IMR-90 (cell line): ENCODE measurements at regions not wholly inside any gene's neighbourhood (a gene's known extent, or its start where the extent isn't known, plus 50 kb on each side); places are given as distances from the start of the nearest gene placed in this dataset.

ENCODE experiments used
- ATAC-seq: fragments of 200-7000 bp; cut with Tn5 transposase; 2 replicates; pipeline ENCODE4 v1.9.1; 2020; ENCODE audit warnings: low read depth, mild to moderate bottlenecking, moderate library complexity
- BruUV-seq: library from RNA; stranded (reverse); fragments of 400-500 nt; replicated peaks from 2 replicates; lab custom pipeline; 2021; lab: Mats Ljungman, UMichigan
- CTCF ChIA-PET: fragments of 300-600 bp; formaldehyde crosslinking; extraction: SDS; loops from one replicate; lab custom pipeline; 2021; ENCODE audit warnings: antibody characterized with exemption; lab: Yijun Ruan, JAX
- POLR2A ChIA-PET: fragments of 300-600 bp; sonication (Branson Sonifier 250); formaldehyde crosslinking; loops from one replicate; lab custom pipeline; 2022; ENCODE audit warnings: antibody characterized with exemption; ENCODE audit not compliant: unreplicated experiment; lab: Charles Lee
- DNase-seq: peaks from one replicate; pipeline ENCODE4 v3.0.0; 2013
- H2AFZ ChIP-seq: replicated peaks from 2 replicates; pipeline ENCODE3; 2013; ENCODE audit warnings: low read length, mild to moderate bottlenecking; ENCODE audit not compliant: poor library complexity
- H2AK5ac ChIP-seq: 2 replicates; pipeline ENCODE4 v1.6.1; 2013; ENCODE audit warnings: low read depth, low read length, inconsistent platforms
- H2AK9ac ChIP-seq: replicated peaks from 2 replicates; pipeline ENCODE3; 2013; ENCODE audit warnings: mild to moderate bottlenecking, low read depth, low read length, moderate library complexity; ENCODE audit not compliant: poor library complexity
- H2BK120ac ChIP-seq: 2 replicates; pipeline ENCODE4 v1.6.1; 2013; ENCODE audit warnings: low read depth, low read length, inconsistent platforms
- H2BK15ac ChIP-seq: 3 replicates; pipeline ENCODE4 v1.6.1; 2013; ENCODE audit warnings: low read depth, low read length, inconsistent platforms
- H2BK20ac ChIP-seq: 2 replicates; pipeline ENCODE4 v1.6.1; 2013; ENCODE audit warnings: low read depth, mild to moderate bottlenecking, inconsistent platforms, low read length, moderate library complexity
- H2BK5ac ChIP-seq: 2 replicates; pipeline ENCODE4 v1.6.1; 2013; ENCODE audit warnings: mild to moderate bottlenecking, low read depth, low read length, inconsistent platforms; ENCODE audit not compliant: poor library complexity, severe bottlenecking
- H3K14ac ChIP-seq: replicated peaks from 2 replicates; pipeline ENCODE4 v1.6.1; 2013; ENCODE audit warnings: low read depth, low read length, inconsistent platforms
- H3K18ac ChIP-seq: 2 replicates; pipeline ENCODE4 v1.6.1; 2013; ENCODE audit warnings: low read depth, low read length, control low read depth
- H3K23ac ChIP-seq: 2 replicates; pipeline ENCODE4 v1.6.1; 2013; ENCODE audit warnings: low read depth, low read length, inconsistent platforms
- H3K27ac ChIP-seq: 2 replicates; pipeline ENCODE4 v1.5.1; 2013; ENCODE audit warnings: mild to moderate bottlenecking, control low read depth, low read length; ENCODE audit not compliant: insufficient read depth
- H3K27me3 ChIP-seq: 2 replicates; pipeline ENCODE4 v1.6.1; 2013; ENCODE audit warnings: low read length; ENCODE audit not compliant: control insufficient read depth, insufficient read depth
- H3K36me3 ChIP-seq: 2 replicates; pipeline ENCODE4 v1.6.1; 2013; ENCODE audit warnings: low read length, mixed read lengths; ENCODE audit not compliant: control insufficient read depth, insufficient read depth
- H3K4ac ChIP-seq: 2 replicates; pipeline ENCODE4 v1.6.1; 2013; ENCODE audit warnings: low read depth, low read length, inconsistent platforms
- H3K4me1 ChIP-seq: 2 replicates; pipeline ENCODE4 v1.6.1; 2013; ENCODE audit warnings: low read length, mixed read lengths; ENCODE audit not compliant: control insufficient read depth, insufficient read depth
- H3K4me2 ChIP-seq: 2 replicates; pipeline ENCODE4 v1.6.1; 2013; ENCODE audit warnings: low read depth, mild to moderate bottlenecking, control low read depth, low read length, moderate library complexity
- H3K4me3 ChIP-seq: 2 replicates; pipeline ENCODE4 v1.5.1; 2013; ENCODE audit warnings: low read depth, mild to moderate bottlenecking, control low read depth, low read length, moderate library complexity; ENCODE audit not compliant: insufficient read depth
- H3K56ac ChIP-seq: 2 replicates; pipeline ENCODE4 v1.6.1; 2013; ENCODE audit warnings: low read length, inconsistent platforms; ENCODE audit not compliant: insufficient read depth; ENCODE audit errors: extremely low read depth
- H3K79me1 ChIP-seq, 2 experiments: 2 replicates each; pipeline ENCODE4 v1.6.1; 2013; ENCODE audit warnings: low read length in 2 of 2, inconsistent platforms in 1 of 2, low read depth in 1 of 2
- H3K9ac ChIP-seq: 2 replicates; pipeline ENCODE4 v1.6.1; 2013; ENCODE audit warnings: low read depth, low read length, control low read depth
- H3K9me1 ChIP-seq: 2 replicates; pipeline ENCODE4 v1.6.1; 2013; ENCODE audit warnings: low read length, inconsistent platforms; ENCODE audit not compliant: insufficient read depth
- H3K9me3 ChIP-seq: 2 replicates; pipeline ENCODE4 v1.6.1; 2013; ENCODE audit warnings: low read length; ENCODE audit not compliant: control insufficient read depth, insufficient read depth
- H4K20me1 ChIP-seq: 2 replicates; pipeline ENCODE4 v1.6.1; 2013; ENCODE audit warnings: low read length, inconsistent platforms; ENCODE audit not compliant: insufficient read depth
- H4K5ac ChIP-seq: 2 replicates; pipeline ENCODE4 v1.6.1; 2013; ENCODE audit warnings: mild to moderate bottlenecking, low read depth, low read length, control low read depth
- H4K8ac ChIP-seq, 2 experiments: 2 replicates each; pipeline ENCODE4 v1.6.1; 2013; ENCODE audit warnings: low read depth in 2 of 2, low read length in 2 of 2, control low read depth in 1 of 2, inconsistent platforms in 1 of 2
- H4K91ac ChIP-seq: 2 replicates; pipeline ENCODE4 v1.6.1; 2013; ENCODE audit warnings: low read depth, low read length, inconsistent platforms; ENCODE audit not compliant: insufficient read depth
- CEBPB ChIP-seq: IDR thresholded peaks from 2 replicates; pipeline ENCODE4 v1.6.1; 2012; ENCODE audit warnings: low read depth, low read length, improper control_type of control experiment
- FOS ChIP-seq: fragments of 150-350 bp; IDR thresholded peaks from 2 replicates; pipeline ENCODE4 v1.6.1; 2016; ENCODE audit warnings: low read depth, low read length
- POLR2A ChIP-seq: IDR thresholded peaks from 2 replicates; pipeline ENCODE4 v1.6.1; 2012; ENCODE audit warnings: mild to moderate bottlenecking, low read depth, low read length
- WGBS, 2 experiments: methylation state at CpG; one replicate each; pipeline versions ENCODE4 v1.1.5 to v1.1.7; 2013; ENCODE audit warnings: missing lambda C conversion rate in 2 of 2; ENCODE audit not compliant: insufficient read length in 1 of 2; ENCODE audit errors: extremely low coverage in 2 of 2; 5-methylcytosine and 5-hydroxymethylcytosine counted together
- dilution Hi-C: fragments of 300-500 bp; cut with HindIII; formaldehyde crosslinking; loops from one replicate; pipeline ENCODE4 v1.14.3; 2018; ENCODE audit warnings: low sequenced_read_pairs; ENCODE audit not compliant: unreplicated experiment
- in situ Hi-C: fragments of 300-500 bp; cut with MboI; formaldehyde crosslinking; loops from 3 replicates; pipeline ENCODE4 v1.14.3; 2019; ENCODE audit warnings: low sequenced_read_pairs, inconsistent platforms, mixed read lengths
- intact Hi-C: fragments of 100-400 bp; cut with micrococcal nuclease; formaldehyde crosslinking; loops from 2 replicates; pipeline ENCODE4 v1.10.0; 2022

DNA sequence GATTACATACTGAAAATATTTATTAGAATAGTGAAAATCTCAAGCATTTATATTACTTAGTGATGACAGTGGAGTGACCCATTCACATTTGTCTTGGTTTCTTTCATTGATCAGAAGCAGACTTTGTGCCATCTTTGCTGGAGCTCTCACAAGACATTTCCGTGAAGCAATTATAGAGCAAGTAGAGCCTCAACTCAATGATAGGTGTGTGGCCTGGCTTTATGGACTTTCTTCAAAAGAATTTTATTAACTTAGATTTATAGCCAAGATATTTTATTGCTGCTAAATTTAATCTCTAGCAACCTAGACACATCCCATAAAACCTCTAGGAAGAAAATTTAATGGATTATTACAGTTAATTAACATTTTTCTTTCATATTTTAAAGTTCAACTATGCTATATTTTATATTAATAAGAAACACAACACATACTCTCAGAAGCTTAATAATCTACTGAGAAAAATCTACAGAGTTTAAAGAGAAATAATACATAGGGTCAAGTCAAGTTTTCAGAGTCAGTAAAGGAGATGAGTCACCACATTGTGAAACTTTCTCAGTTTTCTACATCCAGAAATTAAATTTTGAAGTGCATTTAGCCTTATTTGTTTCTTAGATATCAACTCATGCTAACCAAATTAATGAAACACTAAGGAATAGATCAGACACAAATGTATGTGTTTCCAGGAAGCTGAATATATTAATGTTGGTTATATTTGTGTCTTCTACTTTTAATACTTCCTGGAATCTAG, 160.5 kb downstream of the LACC1 start:
- H3K4me3 ChIP-seq: no peak overlapping the region

More for the DNA sequence above, 160.5 kb downstream of the LACC1 start:
- Histone ChIP-seq H2BK5ac (no peak overlapping the region), H2BK20ac (no peak overlapping the region), H3K4me1 (peaks cover 1% of the 10 kb centered on the region; the same call in 1 of the 2 replicates), H2AK9ac (no peak overlapping the region), H3K23ac (no peak overlapping the region), H2BK120ac (no peak overlapping the region), H3K27ac (no peak overlapping the region), H3K9me3 (no peaks in the 10 kb centered on the region), H3K4ac (no peak overlapping the region), H3K9me1 (no peaks in the 10 kb centered on the region), H2AFZ (no peak overlapping the region), H4K20me1 (no peaks in the 10 kb centered on the region), H3K4me2 (0 out of 2 replicates have a peak overlapping the region, but pooled peaks have one; percentile 19), H4K91ac (no peak overlapping the region), H3K27me3 (peaks cover 6% of the 10 kb centered on the region), H3K56ac (no peak overlapping the region), H3K9ac (no peak overlapping the region), H3K18ac (no peak overlapping the region; the same call in 1 of the 2 replicates), H3K79me1 (no peaks in the 10 kb centered on the region), H2BK15ac (no peak overlapping the region), H2AK5ac (no peak overlapping the region), H4K5ac (no peak overlapping the region), H3K14ac (no peak overlapping the region), H3K36me3 (no peaks in the 10 kb centered on the region), H4K8ac (no peak overlapping the region)
- in situ Hi-C loops (no loop called here), intact Hi-C loops (no loop called here), dilution Hi-C loops (no loop called here)
- BruUV-seq: no TSS peak
- no CpG with 5 or more reads among the region's 1 CpG for whole genome bisulfite sequencing, 2 experiments
- POLR2A ChIA-PET: no interaction called here
- DNase-seq: peak; percentile 54
- ATAC-seq: peak; percentile 44; the same call in 1 of the 2 replicates
- peak; percentile 63; the same call in 1 of the 2 replicates for TF ChIP-seq CEBPB
- peak; percentile 60; the same call in 1 of the 2 replicates for TF ChIP-seq FOS
- no peak for TF ChIP-seq POLR2A
- CTCF ChIA-PET: no interaction called here
